HepG2 (cell line): ENCODE measurements at regions not wholly inside any gene's neighbourhood (a gene's known extent, or its start where the extent isn't known, plus 50 kb on each side); places are given as distances from the start of the nearest gene placed in this dataset.

Source experiments
- ATAC-seq: fragments of 200-7000 bp; cut with Tn5 transposase; 3 replicates; pipeline ENCODE4 v1.9.1; 2020; ENCODE audit warnings: mild to moderate bottlenecking, moderate library complexity
- BruUV-seq: library from RNA; stranded (reverse); fragments of 400-500 nt; replicated peaks from 2 replicates; lab custom pipeline; 2021; lab: Mats Ljungman, UMichigan
- CTCF ChIA-PET: fragments of 300-600 bp; formaldehyde crosslinking; extraction: SDS; loops from one replicate; lab custom pipeline; 2021; ENCODE audit warnings: low total read pairs, inconsistent platforms, low intra/inter-chr PET ratio; lab: Yijun Ruan, JAX
- POLR2A ChIA-PET: fragments of 350-600 bp; sonication (Branson Sonifier 250); formaldehyde crosslinking; loops from one replicate; lab custom pipeline; 2020; ENCODE audit warnings: antibody characterized with exemption, inconsistent platforms; lab: Yijun Ruan, JAX
- DNase-seq: peaks from one replicate; pipeline ENCODE4 v3.0.0-alpha.2; 2015; ENCODE audit warnings: low spot score
- FAIRE-seq: peaks from 3 replicates; lab custom pipeline; 2011; peaks lifted over from hg19 to GRCh38; lab: Jason Lieb, UNC
- H2AFZ ChIP-seq: one replicate; pipeline ENCODE4 v1.6.1; 2011; ENCODE audit warnings: low read length, inconsistent platforms
- H3K27ac ChIP-seq: fragments of 300-600 bp; 3 replicates; pipeline ENCODE4 v1.8.0; 2011; ENCODE audit warnings: mixed run types, mild to moderate bottlenecking, mixed read lengths, low read length, inconsistent platforms; ENCODE audit not compliant: insufficient read depth; ENCODE audit errors: extremely low read length
- H3K27me3 ChIP-seq, 2 experiments: fragments of 200-600 bp in 1 of 2; 2 replicates in 1 of 2; 3 replicates in 1 of 2; pipeline versions ENCODE4 v1.6.0 to v1.8.0; 2011; ENCODE audit warnings: low read length in 2 of 2, mild to moderate bottlenecking in 2 of 2, moderate library complexity in 2 of 2, inconsistent platforms in 1 of 2; ENCODE audit not compliant: insufficient read depth in 2 of 2, control insufficient read depth in 1 of 2
- H3K36me3 ChIP-seq, 2 experiments: fragments of 200-600 bp in 1 of 2; replicated peaks in 1 of 2; 2 replicates in 1 of 2; 3 replicates in 1 of 2; pipeline versions ENCODE4 v1.5.1 to v1.8.0; 2011; ENCODE audit warnings: low read length in 2 of 2, inconsistent platforms in 1 of 2; ENCODE audit not compliant: insufficient read depth in 2 of 2, control insufficient read depth in 1 of 2
- H3K4me1 ChIP-seq: 2 replicates; pipeline ENCODE4 v1.5.1; 2012; ENCODE audit warnings: low read length, inconsistent platforms; ENCODE audit not compliant: insufficient read depth
- H3K4me2 ChIP-seq: 2 replicates; pipeline ENCODE4 v1.6.0; 2011; ENCODE audit warnings: low read depth, low read length, inconsistent platforms
- H3K4me3 ChIP-seq, 3 experiments: fragments of 200-600 bp in 1 of 3; sonication (generic), shearing (Covaris generic) in 1 of 3; replicated peaks in 1 of 3; 2 replicates each; pipeline ENCODE4 v1.5.1; 2011 to 2016; ENCODE audit warnings: low read length in 3 of 3, inconsistent platforms in 2 of 3, low read depth in 2 of 3, mild to moderate bottlenecking in 2 of 3, control low read depth in 1 of 3, mixed read lengths in 1 of 3; ENCODE audit not compliant: insufficient read depth in 1 of 3
- H3K79me2 ChIP-seq: one replicate; pipeline ENCODE4 v1.6.1; 2011; ENCODE audit warnings: low read length, inconsistent platforms; ENCODE audit not compliant: insufficient read depth
- H3K9ac ChIP-seq: 2 replicates; pipeline ENCODE4 v1.6.0; 2011; ENCODE audit warnings: mild to moderate bottlenecking, low read depth, low read length, inconsistent platforms; ENCODE audit not compliant: insufficient read depth
- H3K9me3 ChIP-seq: 2 replicates; pipeline ENCODE4 v1.5.1; 2012; ENCODE audit warnings: mild to moderate bottlenecking, low read length
- H4K20me1 ChIP-seq: 2 replicates; pipeline ENCODE4 v1.6.0; 2011; ENCODE audit warnings: inconsistent platforms, mild to moderate bottlenecking, low read length, moderate library complexity; ENCODE audit not compliant: insufficient read depth
- AGO2 ChIP-seq: fragments of 200-400 bp; formaldehyde crosslinking; optimal IDR thresholded peaks from 2 replicates; pipeline ENCODE3; 2017; ENCODE audit warnings: mild to moderate bottlenecking, low read depth, low read length, moderate library complexity
- ARID2 ChIP-seq: sonication (generic); formaldehyde crosslinking; IDR thresholded peaks from 2 replicates; pipeline ENCODE4 v1.8.1; 2022; ENCODE audit warnings: mild to moderate bottlenecking, missing genetic modification reagents, borderline replicate concordance
- CERS6 ChIP-seq: sonication (generic); formaldehyde crosslinking; IDR thresholded peaks from 2 replicates; pipeline ENCODE4 v1.5.0; 2020; ENCODE audit warnings: missing genetic modification reagents
- DDIT3 ChIP-seq: sonication (generic); formaldehyde crosslinking; IDR thresholded peaks from 2 replicates; pipeline ENCODE4 v1.4.0; 2020; ENCODE audit warnings: mild to moderate bottlenecking, missing genetic modification reagents
- E2F2 ChIP-seq: sonication (generic); formaldehyde crosslinking; IDR thresholded peaks from 2 replicates; pipeline ENCODE4 v1.4.0; 2020; ENCODE audit warnings: missing genetic modification reagents, borderline replicate concordance
- EEA1 ChIP-seq: sonication (generic); formaldehyde crosslinking; IDR thresholded peaks from 2 replicates; pipeline ENCODE4 v1.5.1; 2020; ENCODE audit warnings: mild to moderate bottlenecking, missing genetic modification reagents, borderline replicate concordance
- ETV5 ChIP-seq: IDR thresholded peaks from 2 replicates; pipeline ENCODE4 v1.6.1; 2018; ENCODE audit warnings: missing biosample characterization, missing genetic modification reagents, inconsistent platforms, borderline replicate concordance
- GRHL1 ChIP-seq: sonication (generic); formaldehyde crosslinking; conservative IDR thresholded peaks from 2 replicates; pipeline ENCODE4 v1.8.0; 2022; ENCODE audit warnings: missing genetic modification reagents
- NFKB2 ChIP-seq: sonication (generic); formaldehyde crosslinking; IDR thresholded peaks from 2 replicates; pipeline ENCODE4 v1.4.0; 2020; ENCODE audit warnings: missing genetic modification reagents, borderline replicate concordance
- NFYB ChIP-seq: sonication (generic); formaldehyde crosslinking; IDR thresholded peaks from 2 replicates; pipeline ENCODE4 v1.4.0; 2020; ENCODE audit warnings: missing genetic modification reagents
- TARDBP ChIP-seq: sonication (generic); formaldehyde crosslinking; IDR thresholded peaks from 2 replicates; pipeline ENCODE4 v1.8.0; 2022; ENCODE audit warnings: mild to moderate bottlenecking, missing genetic modification reagents
- TCF12 ChIP-seq, 2 experiments: fragments of 450-650 bp in 1 of 2; sonication (generic) in 1 of 2; formaldehyde crosslinking in 1 of 2; IDR thresholded peaks; 2 replicates each; pipeline versions ENCODE4 v1.6.1 to v1.8.0; 2017 to 2022; ENCODE audit warnings: antibody characterized with exemption in 1 of 2, mild to moderate bottlenecking in 1 of 2, missing genetic modification reagents in 1 of 2, moderate library complexity in 1 of 2
- TOPORS ChIP-seq: sonication (generic); formaldehyde crosslinking; IDR thresholded peaks from 2 replicates; pipeline ENCODE4 v1.8.0; 2023; ENCODE audit warnings: mild to moderate bottlenecking, missing genetic modification reagents
- TRAFD1 ChIP-seq: sonication (generic); formaldehyde crosslinking; IDR thresholded peaks from 2 replicates; pipeline ENCODE4 v1.5.1; 2020; ENCODE audit warnings: missing genetic modification reagents, mild to moderate bottlenecking, borderline replicate concordance
- ZBTB8A ChIP-seq: sonication (generic); formaldehyde crosslinking; IDR thresholded peaks from 2 replicates; pipeline ENCODE4 v1.4.0; 2020; ENCODE audit warnings: mild to moderate bottlenecking, low read depth, missing genetic modification reagents, borderline replicate concordance
- ZMYM2 ChIP-seq: sonication (generic); formaldehyde crosslinking; IDR thresholded peaks from 2 replicates; pipeline ENCODE4 v1.8.0; 2022; ENCODE audit warnings: mild to moderate bottlenecking, missing genetic modification reagents
- ZNF101 ChIP-seq: sonication (generic); formaldehyde crosslinking; IDR thresholded peaks from 2 replicates; pipeline ENCODE4 v1.4.0; 2020; ENCODE audit warnings: mild to moderate bottlenecking, low read depth, missing genetic modification reagents, borderline replicate concordance
- ZNF703 ChIP-seq: sonication (generic); formaldehyde crosslinking; IDR thresholded peaks from 2 replicates; pipeline ENCODE4 v1.5.1; 2020; ENCODE audit warnings: missing genetic modification reagents, mild to moderate bottlenecking, moderate library complexity, borderline replicate concordance
- WGBS: methylation state at CpG from one replicate; pipeline ENCODE4 v1.1.6; 2017; ENCODE audit warnings: low lambda C conversion rate; 5-methylcytosine and 5-hydroxymethylcytosine counted together
- in situ Hi-C: cut with HindIII; loops from 2 replicates; pipeline ENCODE4 v1.10.0; 2017; ENCODE audit warnings: low pct_unique_long_range_greater_than_20kb; ENCODE audit not compliant: extremely low pct_ligation_motif_present
- intact Hi-C: fragments of 100-400 bp; cut with micrococcal nuclease; formaldehyde crosslinking; loops from one replicate; pipeline ENCODE4 v1.10.0; 2022; ENCODE audit not compliant: unreplicated experiment

- CTCF ChIA-PET = no interaction called here
- in situ Hi-C loops (no loop called here), intact Hi-C loops (no loop called here)
- POLR2A ChIA-PET = no interaction called here
- Histone ChIP-seq H4K20me1 (no peaks in the 10 kb centered on the region), H3K4me3 (no peak overlapping the region), H2AFZ (no peak overlapping the region), H3K9me3 (no peaks in the 10 kb centered on the region), H3K27ac (no peak overlapping the region), H3K4me1 (no peaks in the 10 kb centered on the region), H3K4me2 (no peak overlapping the region), H3K27me3 (no peaks in the 10 kb centered on the region), H3K79me2 (no peaks in the 10 kb centered on the region), H3K9ac (no peak overlapping the region), H3K36me3 (no peaks in the 10 kb centered on the region)
- no peak for TF ChIP-seq TCF12 (IDR thresholded peaks at IDR 0.05)
- TF ChIP-seq TCF12 (CRISPR knock-in tag; IDR thresholded peaks at IDR 0.05) = no peak
- TF ChIP-seq GRHL1 = no peak
- TF ChIP-seq ZBTB8A (CRISPR knock-in tag) = no peak
- no peak for TF ChIP-seq ETV5
- no peak for TF ChIP-seq TARDBP (CRISPR knock-in tag)
- TF ChIP-seq ZNF703 (CRISPR knock-in tag) = no peak
- TF ChIP-seq E2F2 (CRISPR knock-in tag) = no peak
- no peak for TF ChIP-seq NFKB2 (CRISPR knock-in tag)
- no peak for TF ChIP-seq ARID2
- no peak for TF ChIP-seq CERS6 (CRISPR knock-in tag)
- TF ChIP-seq ZMYM2 = no peak
- TF ChIP-seq AGO2 = no peak
- TF ChIP-seq ZNF101 (CRISPR knock-in tag) = no peak
- TF ChIP-seq EEA1 (CRISPR knock-in tag) = no peak
- TF ChIP-seq TRAFD1 (CRISPR knock-in tag) = no peak
- no peak for TF ChIP-seq TOPORS (CRISPR knock-in tag)
- no peak for TF ChIP-seq DDIT3 (CRISPR knock-in tag)
- TF ChIP-seq NFYB = no peak
- BruUV-seq = no TSS peak
- WGBS = under 1% methylated on average over 4 of the region's 4 CpGs
- DNase-seq (no peak), ATAC-seq (no peak), FAIRE-seq (no peak)
Observed at GRCh38 chr2:212766921-212767320, 228.3 kb upstream of the ERBB4 start.
